Liver (tissue), 8 donors: ENCODE measurements at regions not wholly inside any gene's neighbourhood (a gene's known extent, or its start where the extent isn't known, plus 50 kb on each side); places are given as distances from the start of the nearest gene placed in this dataset.

Experiments
- DNase-seq: peaks from one replicate; pipeline ENCODE4 v3.0.0-alpha.2; 2017; ENCODE audit warnings: low spot score
- H3K27ac ChIP-seq, 2 donors: one replicate each; pipeline ENCODE4 v1.7.0; 2013; ENCODE audit warnings: inconsistent platforms in 2 of 2, low read length in 2 of 2, control low read depth in 1 of 2, low read depth in 1 of 2, mild to moderate bottlenecking in 1 of 2
- H3K27me3 ChIP-seq, 4 donors: one replicate each; pipeline versions ENCODE4 v1.6.1 to v1.7.0; 2013; ENCODE audit warnings: low read length in 3 of 4, inconsistent platforms in 1 of 4, mild to moderate bottlenecking in 1 of 4, moderate library complexity in 1 of 4; ENCODE audit not compliant: control insufficient read depth in 4 of 4, insufficient read depth in 4 of 4
- H3K36me3 ChIP-seq, 4 donors: one replicate each; pipeline versions ENCODE4 v1.6.1 to v1.7.0; 2013; ENCODE audit warnings: low read length in 3 of 4, mild to moderate bottlenecking in 3 of 4, low read depth in 1 of 4, moderate library complexity in 1 of 4; ENCODE audit not compliant: control insufficient read depth in 4 of 4, insufficient read depth in 3 of 4
- H3K4me1 ChIP-seq, 4 donors: one replicate each; pipeline versions ENCODE4 v1.6.1 to v1.7.0; 2013; ENCODE audit warnings: low read length in 3 of 4, mild to moderate bottlenecking in 3 of 4, moderate library complexity in 1 of 4; ENCODE audit not compliant: control insufficient read depth in 4 of 4, insufficient read depth in 4 of 4
- H3K4me3 ChIP-seq, 3 donors: one replicate each; pipeline versions ENCODE4 v1.6.1 to v1.7.0; 2013; ENCODE audit warnings: low read length in 3 of 3, control low read depth in 1 of 3, low read depth in 1 of 3, mild to moderate bottlenecking in 1 of 3
- H3K9ac ChIP-seq, 2 donors: one replicate each; pipeline ENCODE4 v1.7.0; 2013; ENCODE audit warnings: low read length in 2 of 2, mild to moderate bottlenecking in 2 of 2, moderate library complexity in 2 of 2, control low read depth in 1 of 2, low read depth in 1 of 2
- H3K9me3 ChIP-seq, 4 donors: one replicate each; pipeline versions ENCODE4 v1.6.1 to v1.7.0; 2013; ENCODE audit warnings: low read length in 3 of 4; ENCODE audit not compliant: control insufficient read depth in 4 of 4
- EGR1 ChIP-seq, 2 donors: IDR thresholded peaks; 2 replicates each; pipeline ENCODE4 v1.6.1; 2016 to 2018; ENCODE audit warnings: antibody characterized with exemption in 2 of 2, low read depth in 2 of 2
- FOXA1 ChIP-seq: IDR thresholded peaks from 2 replicates; pipeline ENCODE4 v1.6.1; 2016; ENCODE audit warnings: antibody characterized with exemption
- FOXA2 ChIP-seq: IDR thresholded peaks from 2 replicates; pipeline ENCODE4 v1.6.1; 2016; ENCODE audit warnings: antibody characterized with exemption
- GABPA ChIP-seq, 2 donors: IDR thresholded peaks in 1 of 2; conservative IDR thresholded peaks in 1 of 2; 2 replicates each; pipeline ENCODE4 v1.6.1; 2016; ENCODE audit warnings: antibody characterized with exemption in 2 of 2, mild to moderate bottlenecking in 1 of 2, moderate library complexity in 1 of 2
- HNF4A ChIP-seq, 2 donors: conservative IDR thresholded peaks; 2 replicates each; pipeline ENCODE4 v1.6.1; 2016; ENCODE audit warnings: antibody characterized with exemption in 2 of 2, mild to moderate bottlenecking in 2 of 2
- HNF4G ChIP-seq: IDR thresholded peaks from 2 replicates; pipeline ENCODE4 v1.6.1; 2016; ENCODE audit warnings: antibody characterized with exemption
- JUND ChIP-seq, 2 donors: IDR thresholded peaks; 2 replicates each; pipeline ENCODE4 v1.6.1; 2016; ENCODE audit warnings: antibody characterized with exemption in 2 of 2
- NR2F2 ChIP-seq: IDR thresholded peaks from 2 replicates; pipeline ENCODE4 v1.6.1; 2016; ENCODE audit warnings: antibody characterized with exemption
- RAD21 ChIP-seq, 2 donors: IDR thresholded peaks; 2 replicates each; pipeline ENCODE4 v1.6.1; 2016; ENCODE audit warnings: antibody characterized with exemption in 2 of 2, mild to moderate bottlenecking in 2 of 2
- RXRA ChIP-seq, 2 donors: IDR thresholded peaks; 2 replicates each; pipeline ENCODE4 v1.6.1; 2017 to 2018; ENCODE audit warnings: antibody characterized with exemption in 2 of 2, mild to moderate bottlenecking in 1 of 2
- SP1 ChIP-seq: IDR thresholded peaks from 2 replicates; pipeline ENCODE4 v1.6.1; 2018; ENCODE audit warnings: antibody characterized with exemption, mild to moderate bottlenecking
- YY1 ChIP-seq: IDR thresholded peaks from 2 replicates; pipeline ENCODE4 v1.6.1; 2016; ENCODE audit warnings: antibody characterized with exemption, mild to moderate bottlenecking
- WGBS: extraction: QIAGEN DNeasy Blood & Tissue Kit; methylation state at CpG from one replicate; pipeline ENCODE4 v1.1.7; 2013; 5-methylcytosine and 5-hydroxymethylcytosine counted together
- TF ChIP-seq, protein P1 (sequence below): IDR thresholded peaks from 2 replicates; pipeline ENCODE4 v1.6.1; 2016; ENCODE audit warnings: antibody characterized with exemption
- TF ChIP-seq, protein P2 (sequence below): IDR thresholded peaks from 2 replicates; pipeline ENCODE4 v1.6.1; 2016; ENCODE audit warnings: antibody characterized with exemption
- TF ChIP-seq, protein P3 (sequence below): fragments of 150-350 bp; IDR thresholded peaks from 2 replicates; pipeline ENCODE4 v1.5.1; 2017; ENCODE audit warnings: improper control_type of control experiment, low read depth, low read length; ENCODE audit not compliant: missing input control
- TF ChIP-seq, protein P4 (sequence below): IDR thresholded peaks from 2 replicates; pipeline ENCODE4 v1.6.1; 2016; ENCODE audit warnings: antibody characterized with exemption
- TF ChIP-seq, protein P5 (sequence below): IDR thresholded peaks from 2 replicates; pipeline ENCODE4 v1.6.1; 2016; ENCODE audit warnings: antibody characterized with exemption, mild to moderate bottlenecking
- donor health status: healthy.
- donor health status: healthy.
- donor health status: healthy.
- donor health status: healthy.
- donor health status: healthy.

DNA sequence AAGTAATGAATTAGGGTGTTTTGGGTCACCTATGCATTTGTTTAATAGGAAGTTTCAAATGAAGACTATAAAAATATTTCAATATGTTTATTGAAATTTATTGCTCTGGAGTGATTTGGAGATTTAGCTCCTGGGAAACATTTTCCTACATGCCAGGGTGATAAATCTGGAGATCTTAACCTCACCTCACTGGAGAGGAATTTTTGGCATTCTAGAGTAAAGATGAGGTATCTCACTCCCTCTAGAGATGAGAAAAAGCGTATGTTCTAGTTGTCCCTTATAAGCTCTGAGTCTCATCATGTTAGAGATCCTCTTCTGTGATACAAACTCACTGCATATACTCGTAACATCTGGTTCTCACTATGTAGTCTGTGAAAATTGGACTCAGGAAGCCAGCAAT lies 219.0 kb downstream of the KLHL4 start:
- no peak for DNase-seq
- no peak overlapping the region for H3K27ac ChIP-seq
- H3K4me3 ChIP-seq = no peak overlapping the region
- H3K27me3 ChIP-seq = no peaks in the 10 kb centered on the region
- TF ChIP-seq, protein P1, sequence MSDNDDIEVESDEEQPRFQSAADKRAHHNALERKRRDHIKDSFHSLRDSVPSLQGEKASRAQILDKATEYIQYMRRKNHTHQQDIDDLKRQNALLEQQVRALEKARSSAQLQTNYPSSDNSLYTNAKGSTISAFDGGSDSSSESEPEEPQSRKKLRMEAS = no peak
- TF ChIP-seq, protein P2, sequence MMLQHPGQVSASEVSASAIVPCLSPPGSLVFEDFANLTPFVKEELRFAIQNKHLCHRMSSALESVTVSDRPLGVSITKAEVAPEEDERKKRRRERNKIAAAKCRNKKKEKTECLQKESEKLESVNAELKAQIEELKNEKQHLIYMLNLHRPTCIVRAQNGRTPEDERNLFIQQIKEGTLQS = no peak
- TF ChIP-seq, protein P3, sequence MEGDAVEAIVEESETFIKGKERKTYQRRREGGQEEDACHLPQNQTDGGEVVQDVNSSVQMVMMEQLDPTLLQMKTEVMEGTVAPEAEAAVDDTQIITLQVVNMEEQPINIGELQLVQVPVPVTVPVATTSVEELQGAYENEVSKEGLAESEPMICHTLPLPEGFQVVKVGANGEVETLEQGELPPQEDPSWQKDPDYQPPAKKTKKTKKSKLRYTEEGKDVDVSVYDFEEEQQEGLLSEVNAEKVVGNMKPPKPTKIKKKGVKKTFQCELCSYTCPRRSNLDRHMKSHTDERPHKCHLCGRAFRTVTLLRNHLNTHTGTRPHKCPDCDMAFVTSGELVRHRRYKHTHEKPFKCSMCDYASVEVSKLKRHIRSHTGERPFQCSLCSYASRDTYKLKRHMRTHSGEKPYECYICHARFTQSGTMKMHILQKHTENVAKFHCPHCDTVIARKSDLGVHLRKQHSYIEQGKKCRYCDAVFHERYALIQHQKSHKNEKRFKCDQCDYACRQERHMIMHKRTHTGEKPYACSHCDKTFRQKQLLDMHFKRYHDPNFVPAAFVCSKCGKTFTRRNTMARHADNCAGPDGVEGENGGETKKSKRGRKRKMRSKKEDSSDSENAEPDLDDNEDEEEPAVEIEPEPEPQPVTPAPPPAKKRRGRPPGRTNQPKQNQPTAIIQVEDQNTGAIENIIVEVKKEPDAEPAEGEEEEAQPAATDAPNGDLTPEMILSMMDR = no peak
- TF ChIP-seq, protein P4, sequence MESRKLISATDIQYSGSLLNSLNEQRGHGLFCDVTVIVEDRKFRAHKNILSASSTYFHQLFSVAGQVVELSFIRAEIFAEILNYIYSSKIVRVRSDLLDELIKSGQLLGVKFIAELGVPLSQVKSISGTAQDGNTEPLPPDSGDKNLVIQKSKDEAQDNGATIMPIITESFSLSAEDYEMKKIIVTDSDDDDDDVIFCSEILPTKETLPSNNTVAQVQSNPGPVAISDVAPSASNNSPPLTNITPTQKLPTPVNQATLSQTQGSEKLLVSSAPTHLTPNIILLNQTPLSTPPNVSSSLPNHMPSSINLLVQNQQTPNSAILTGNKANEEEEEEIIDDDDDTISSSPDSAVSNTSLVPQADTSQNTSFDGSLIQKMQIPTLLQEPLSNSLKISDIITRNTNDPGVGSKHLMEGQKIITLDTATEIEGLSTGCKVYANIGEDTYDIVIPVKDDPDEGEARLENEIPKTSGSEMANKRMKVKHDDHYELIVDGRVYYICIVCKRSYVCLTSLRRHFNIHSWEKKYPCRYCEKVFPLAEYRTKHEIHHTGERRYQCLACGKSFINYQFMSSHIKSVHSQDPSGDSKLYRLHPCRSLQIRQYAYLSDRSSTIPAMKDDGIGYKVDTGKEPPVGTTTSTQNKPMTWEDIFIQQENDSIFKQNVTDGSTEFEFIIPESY = no peak
- TF ChIP-seq RXRA (IDR thresholded peaks at IDR 0.05) (no peak), FOXA2 (no peak), GABPA (IDR thresholded peaks at IDR 0.05 in 1 of 2, conservative IDR thresholded peaks at IDR 0.05 in 1 of 2) (no peak), EGR1 (IDR thresholded peaks at IDR 0.05; ENCODE audit: low read depth in 2 of 2) (no peak), RAD21 (IDR thresholded peaks at IDR 0.05) (no peak), HNF4G (no peak), FOXA1 (no peak), NR2F2 (no peak), JUND (IDR thresholded peaks at IDR 0.05) (no peak), YY1 (no peak)
- TF ChIP-seq, protein P5, sequence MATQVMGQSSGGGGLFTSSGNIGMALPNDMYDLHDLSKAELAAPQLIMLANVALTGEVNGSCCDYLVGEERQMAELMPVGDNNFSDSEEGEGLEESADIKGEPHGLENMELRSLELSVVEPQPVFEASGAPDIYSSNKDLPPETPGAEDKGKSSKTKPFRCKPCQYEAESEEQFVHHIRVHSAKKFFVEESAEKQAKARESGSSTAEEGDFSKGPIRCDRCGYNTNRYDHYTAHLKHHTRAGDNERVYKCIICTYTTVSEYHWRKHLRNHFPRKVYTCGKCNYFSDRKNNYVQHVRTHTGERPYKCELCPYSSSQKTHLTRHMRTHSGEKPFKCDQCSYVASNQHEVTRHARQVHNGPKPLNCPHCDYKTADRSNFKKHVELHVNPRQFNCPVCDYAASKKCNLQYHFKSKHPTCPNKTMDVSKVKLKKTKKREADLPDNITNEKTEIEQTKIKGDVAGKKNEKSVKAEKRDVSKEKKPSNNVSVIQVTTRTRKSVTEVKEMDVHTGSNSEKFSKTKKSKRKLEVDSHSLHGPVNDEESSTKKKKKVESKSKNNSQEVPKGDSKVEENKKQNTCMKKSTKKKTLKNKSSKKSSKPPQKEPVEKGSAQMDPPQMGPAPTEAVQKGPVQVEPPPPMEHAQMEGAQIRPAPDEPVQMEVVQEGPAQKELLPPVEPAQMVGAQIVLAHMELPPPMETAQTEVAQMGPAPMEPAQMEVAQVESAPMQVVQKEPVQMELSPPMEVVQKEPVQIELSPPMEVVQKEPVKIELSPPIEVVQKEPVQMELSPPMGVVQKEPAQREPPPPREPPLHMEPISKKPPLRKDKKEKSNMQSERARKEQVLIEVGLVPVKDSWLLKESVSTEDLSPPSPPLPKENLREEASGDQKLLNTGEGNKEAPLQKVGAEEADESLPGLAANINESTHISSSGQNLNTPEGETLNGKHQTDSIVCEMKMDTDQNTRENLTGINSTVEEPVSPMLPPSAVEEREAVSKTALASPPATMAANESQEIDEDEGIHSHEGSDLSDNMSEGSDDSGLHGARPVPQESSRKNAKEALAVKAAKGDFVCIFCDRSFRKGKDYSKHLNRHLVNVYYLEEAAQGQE = no peak
- no peak overlapping the region for H3K9ac ChIP-seq
- H3K4me1 ChIP-seq = no peaks in the 10 kb centered on the region
- H3K9me3 ChIP-seq = no peaks in the 10 kb centered on the region
- no peaks in the 10 kb centered on the region for H3K36me3 ChIP-seq
- WGBS = 51% methylated on average over 2 of the region's 2 CpGs

DNA sequence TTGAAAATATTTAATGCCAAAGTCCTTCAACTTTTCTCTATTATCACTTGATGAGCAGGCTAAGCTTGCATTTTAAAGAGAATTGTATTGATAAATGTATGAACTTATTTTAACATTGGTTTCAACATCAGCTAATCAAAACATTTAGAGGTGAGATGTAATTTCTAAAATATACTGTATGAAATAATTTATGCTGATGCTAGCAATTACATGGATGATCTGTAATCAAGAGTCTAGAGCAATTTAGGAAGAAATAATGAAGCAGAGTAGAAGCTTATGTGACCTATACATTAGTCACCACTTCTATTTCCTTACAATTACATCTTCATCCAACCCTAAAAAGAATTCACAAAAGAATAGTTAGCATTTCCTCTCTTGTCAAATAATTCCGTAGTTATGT lies 226.8 kb downstream of the KLHL4 start:
- no peak overlapping the region for H3K4me3 ChIP-seq
- TF ChIP-seq FOXA2 (no peak), EGR1 (IDR thresholded peaks at IDR 0.05; ENCODE audit: low read depth in 2 of 2) (no peak), SP1 (no peak), NR2F2 (no peak), JUND (IDR thresholded peaks at IDR 0.05) (no peak), HNF4A (conservative IDR thresholded peaks at IDR 0.05) (no peak), RAD21 (IDR thresholded peaks at IDR 0.05) (no peak)
- TF ChIP-seq, protein P4 = no peak
- TF ChIP-seq, protein P1 = no peak
- TF ChIP-seq, protein P2 = no peak
- TF ChIP-seq, protein P3 = no peak

More for the DNA sequence above, 226.8 kb downstream of the KLHL4 start:
- H3K9me3 ChIP-seq = no peaks in the 10 kb centered on the region
- no peak for DNase-seq
- WGBS = 51% methylated on average over 1 of the region's 1 CpG
- no peak overlapping the region for H3K9ac ChIP-seq
- no peaks in the 10 kb centered on the region for H3K4me1 ChIP-seq
- H3K27me3 ChIP-seq = no peaks in the 10 kb centered on the region
- no peaks in the 10 kb centered on the region for H3K36me3 ChIP-seq
- no peak overlapping the region for H3K27ac ChIP-seq
